HG02870 (cell line): ENCODE measurements at regions not wholly inside any gene's neighbourhood (a gene's known extent, or its start where the extent isn't known, plus 50 kb on each side); places are given as distances from the start of the nearest gene placed in this dataset.
"Not testable (repeated sequence)": the region's sequence is repeated elsewhere in the genome, so short reads cannot be mapped to it uniquely, and the experiment has no call there.

Source experiments
- ATAC-seq: cut with Tn5 transposase; IDR thresholded peaks from one replicate; pipeline ENCODE4 v1.9.1; 2021; ENCODE audit warnings: mild to moderate bottlenecking, moderate library complexity; ENCODE audit not compliant: unreplicated experiment

- ATAC-seq: no peak
These were observed 434.0 kb upstream of the RUNX1 start for GRCh38 chr21:35482933-35483662.

- no peak for ATAC-seq
These were observed 433.0 kb upstream of the RUNX1 start for GRCh38 chr21:35482096-35482495.

- no peak for ATAC-seq
These were observed 431.9 kb upstream of the RUNX1 start for GRCh38 chr21:35481005-35481404.

- ATAC-seq: no peak
These were observed 430.4 kb upstream of the RUNX1 start for GRCh38 chr21:35479529-35479928.

GRCh38 chr21:35479065-35479448 lies 430.0 kb upstream of the RUNX1 start:
- ATAC-seq: no peak

- ATAC-seq: no peak
These were observed 429.3 kb upstream of the RUNX1 start for GRCh38 chr21:35478161-35479064.

- ATAC-seq: no peak
These were observed 428.5 kb upstream of the RUNX1 start for GRCh38 chr21:35477622-35478021.

- no peak for ATAC-seq
These were observed 427.7 kb upstream of the RUNX1 start for GRCh38 chr21:35476621-35477395.

- no peak for ATAC-seq
These were observed 426.7 kb upstream of the RUNX1 start for GRCh38 chr21:35475762-35476161.

GRCh38 chr21:35475009-35475408 lies 425.9 kb upstream of the RUNX1 start:
- no peak for ATAC-seq

GRCh38 chr21:35473496-35473895 lies 424.4 kb upstream of the RUNX1 start:
- no peak for ATAC-seq

GRCh38 chr21:35470522-35470921 lies 421.4 kb upstream of the RUNX1 start:
- no peak for ATAC-seq

GRCh38 chr21:35469498-35469897 lies 420.4 kb upstream of the RUNX1 start:
- no peak for ATAC-seq

- ATAC-seq: no peak
These were observed 419.9 kb upstream of the RUNX1 start for GRCh38 chr21:35468991-35469390.

GRCh38 chr21:35467566-35467965 lies 418.5 kb upstream of the RUNX1 start:
- no peak for ATAC-seq

GRCh38 chr21:35466681-35467080 lies 417.6 kb upstream of the RUNX1 start:
- ATAC-seq: not testable (repeated sequence)

- no peak for ATAC-seq
These were observed 416.6 kb upstream of the RUNX1 start for GRCh38 chr21:35465741-35466140.

- ATAC-seq: no peak
These were observed 412.6 kb upstream of the RUNX1 start for GRCh38 chr21:35461700-35462099.

GRCh38 chr21:35460441-35460840 lies 411.3 kb upstream of the RUNX1 start:
- ATAC-seq: no peak

- ATAC-seq: no peak
These were observed 409.3 kb upstream of the RUNX1 start for GRCh38 chr21:35458405-35458804.

- ATAC-seq: no peak
These were observed 408.1 kb upstream of the RUNX1 start for GRCh38 chr21:35457097-35457804.
